KBM-7 (cell line): ENCODE measurements at regions not wholly inside any gene's neighbourhood (a gene's known extent, or its start where the extent isn't known, plus 50 kb on each side); places are given as distances from the start of the nearest gene placed in this dataset.
"Not testable (repeated sequence)": the region's sequence is repeated elsewhere in the genome, so short reads cannot be mapped to it uniquely, and the experiment has no call there.

Experiments used
- DNase-seq: peaks from one replicate; pipeline ENCODE4 v3.0.0-alpha.2; 2015
- in situ Hi-C: fragments of 300-500 bp; cut with MboI; formaldehyde crosslinking; loops from 2 replicates; pipeline ENCODE4 v1.14.3; 2020; ENCODE audit warnings: low sequenced_read_pairs, low pct_unique_long_range_greater_than_20kb, mixed read lengths

DNA sequence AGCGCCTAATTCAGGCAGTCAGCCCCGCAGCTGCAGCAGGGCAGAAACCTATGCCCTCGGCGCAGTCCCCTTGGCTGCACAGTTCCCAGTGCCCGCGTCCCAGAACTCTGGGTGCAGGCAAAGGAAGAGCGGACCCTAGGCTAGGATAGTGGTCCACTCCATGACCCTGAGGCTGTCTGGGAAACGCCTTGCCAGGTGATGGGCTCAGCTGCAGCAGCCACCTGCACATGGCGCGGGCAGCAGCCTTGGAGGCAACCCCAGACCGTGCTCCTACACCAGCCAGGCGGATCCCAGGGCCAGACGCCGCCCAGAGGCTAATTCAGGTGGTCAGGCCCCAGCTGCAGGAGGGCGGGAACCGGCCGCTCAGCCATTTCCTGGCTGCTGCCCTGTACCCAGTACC, 83.0 kb downstream of the POTEC start:
- DNase-seq, in situ Hi-C loops: not testable (repeated sequence)

- in situ Hi-C loops, DNase-seq: not testable (repeated sequence)
Observed at GRCh38 chr18:14459826-14460225, 83.6 kb downstream of the POTEC start.

GRCh38 chr18:14458009-14458945, 85.1 kb downstream of the POTEC start:
- DNase-seq = peak; percentile 34
- in situ Hi-C loops = not testable (repeated sequence)

DNA sequence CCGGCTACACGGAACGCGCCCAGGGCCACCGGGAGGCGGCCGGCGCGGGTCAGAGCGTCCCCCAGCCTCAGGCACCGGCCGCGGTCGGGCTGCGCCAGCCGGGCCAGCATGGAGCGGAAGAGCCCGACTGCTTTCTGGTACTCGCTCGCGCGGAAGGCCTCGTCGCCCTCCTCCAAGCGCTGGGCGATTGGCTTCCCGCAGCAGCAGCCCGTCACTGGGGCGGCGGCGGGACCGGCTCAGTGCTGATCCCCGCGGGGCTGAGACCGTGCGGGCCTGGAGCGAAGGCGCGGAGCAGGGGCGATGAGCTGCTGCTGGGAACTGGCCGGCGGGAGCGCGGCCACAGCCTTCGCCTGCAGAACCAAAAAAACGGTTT, 92.8 kb downstream of the POTEC start:
- DNase-seq, in situ Hi-C loops: not testable (repeated sequence)

- DNase-seq, in situ Hi-C loops: not testable (repeated sequence)
Observed at GRCh38 chr18:14449995-14450636, 93.3 kb downstream of the POTEC start.

GRCh38 chr18:14449062-14449461, 94.3 kb downstream of the POTEC start:
- in situ Hi-C loops, DNase-seq: not testable (repeated sequence)

DNA sequence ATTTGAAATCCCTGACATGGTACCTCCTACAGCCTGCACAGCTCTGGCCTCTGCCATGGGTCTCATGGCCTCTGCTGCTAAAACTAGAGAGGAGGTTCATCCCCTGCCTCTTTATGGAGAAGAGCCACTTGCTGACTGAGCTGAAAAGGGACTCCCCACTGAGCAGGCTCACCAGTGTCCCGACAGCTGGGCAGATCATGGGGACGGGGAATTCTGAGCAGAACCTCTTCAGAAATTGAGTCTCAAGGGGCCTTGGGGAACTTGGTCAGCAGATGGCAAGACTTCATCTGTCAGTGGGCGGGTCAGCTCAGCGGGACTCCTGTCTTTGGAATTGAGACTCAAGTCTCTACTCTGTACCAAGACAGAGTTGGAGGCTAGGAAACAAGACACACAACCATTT, 95.7 kb downstream of the POTEC start:
- in situ Hi-C loops = not testable (repeated sequence)

DNA sequence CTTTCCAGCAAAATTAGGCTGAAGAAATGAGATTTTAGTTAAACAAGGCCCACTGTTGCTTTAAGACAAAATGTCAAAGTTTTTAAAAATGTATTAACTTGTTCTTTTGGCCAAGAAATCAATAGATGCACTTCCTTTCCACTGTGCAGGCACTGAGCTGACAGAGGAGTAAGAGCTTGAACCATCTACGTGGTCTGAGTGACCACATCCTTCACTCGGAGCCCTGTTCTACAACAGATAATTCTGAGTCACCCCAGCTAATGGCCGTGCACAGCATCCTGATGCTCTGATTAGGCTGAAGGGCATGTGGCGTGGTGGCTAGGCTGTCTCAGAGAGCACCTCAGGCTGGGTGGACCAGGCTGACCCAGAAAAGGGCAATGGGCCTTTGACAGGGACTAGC, 107.9 kb downstream of the POTEC start:
- in situ Hi-C loops, DNase-seq: not testable (repeated sequence)

More for the DNA sequence above, 95.7 kb downstream of the POTEC start:
- not testable (repeated sequence) for DNase-seq

DNA sequence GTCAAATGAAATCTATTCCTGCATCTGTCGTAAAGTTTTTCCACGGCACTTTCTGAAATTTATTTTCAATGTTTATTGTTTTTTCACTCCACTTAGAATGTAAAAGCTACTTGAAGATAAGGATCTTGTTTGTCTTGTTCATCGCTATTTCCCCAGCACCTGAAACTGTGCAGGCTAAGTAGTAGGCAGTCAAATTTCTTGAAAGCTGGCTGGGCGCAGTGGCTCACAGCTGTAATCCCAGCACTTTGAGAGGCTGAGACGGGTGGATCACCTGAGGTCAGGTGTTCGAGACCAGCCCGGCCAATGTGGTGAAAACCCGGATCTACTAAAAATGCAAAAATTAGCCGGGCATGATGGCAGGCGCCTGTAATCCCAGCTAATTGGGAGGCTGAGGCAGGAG, 111.0 kb downstream of the POTEC start:
- in situ Hi-C loops = not testable (repeated sequence)

DNA sequence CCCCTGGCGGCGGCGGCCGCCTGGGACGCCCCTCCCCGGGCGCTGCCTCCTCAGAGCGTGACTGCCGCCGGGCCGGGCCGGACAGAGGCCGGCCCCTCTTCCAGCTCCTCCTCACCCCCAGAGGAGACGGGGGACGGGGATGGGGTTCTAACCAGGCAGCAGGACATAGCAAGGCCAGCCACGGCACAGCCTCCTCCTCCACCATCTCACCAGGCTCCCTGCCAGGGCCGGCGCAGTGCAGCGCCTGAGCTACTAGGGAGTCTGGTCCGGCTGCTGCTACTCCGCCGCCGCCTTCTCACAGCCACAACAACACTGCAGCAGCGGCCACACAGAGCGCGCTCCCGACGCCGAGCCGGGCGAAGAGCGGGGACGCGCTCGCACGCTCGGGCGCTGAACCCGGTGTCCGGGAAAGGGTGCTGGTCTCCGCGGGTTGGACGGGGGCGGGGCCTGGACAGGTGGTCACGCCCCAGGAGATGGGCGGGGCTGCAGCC, 112.3 kb downstream of the POTEC start:
- in situ Hi-C loops = not testable (repeated sequence)
- DNase-seq = peak; percentile 76

More for the DNA sequence above, 111.0 kb downstream of the POTEC start:
- not testable (repeated sequence) for DNase-seq

GRCh38 chr18:14415806-14416205, 127.6 kb downstream of the POTEC start:
- in situ Hi-C loops = not testable (repeated sequence)
- peak; percentile 32 for DNase-seq

- in situ Hi-C loops, DNase-seq: not testable (repeated sequence)
Observed at GRCh38 chr18:14415399-14415798, 128.0 kb downstream of the POTEC start.

DNA sequence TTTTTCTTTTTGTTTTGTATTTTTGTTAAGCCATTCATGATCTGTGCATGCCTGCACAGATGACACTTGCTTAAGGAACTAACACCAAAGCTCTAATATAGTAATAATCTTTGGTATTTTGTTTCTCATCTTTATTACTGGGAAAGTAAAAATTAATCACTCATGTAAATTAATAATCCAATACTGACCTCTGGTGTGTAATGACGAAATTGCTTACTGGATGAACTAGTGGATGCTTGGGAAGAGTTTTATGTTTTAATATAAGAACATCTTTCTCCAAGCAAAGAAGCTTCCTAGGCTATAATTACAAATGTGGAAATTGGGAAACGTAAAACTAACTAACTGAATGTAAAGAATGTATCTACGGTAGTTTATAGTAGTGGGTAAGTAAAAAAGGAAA, 147.9 kb downstream of the POTEC start:
- in situ Hi-C loops, DNase-seq: not testable (repeated sequence)

DNA sequence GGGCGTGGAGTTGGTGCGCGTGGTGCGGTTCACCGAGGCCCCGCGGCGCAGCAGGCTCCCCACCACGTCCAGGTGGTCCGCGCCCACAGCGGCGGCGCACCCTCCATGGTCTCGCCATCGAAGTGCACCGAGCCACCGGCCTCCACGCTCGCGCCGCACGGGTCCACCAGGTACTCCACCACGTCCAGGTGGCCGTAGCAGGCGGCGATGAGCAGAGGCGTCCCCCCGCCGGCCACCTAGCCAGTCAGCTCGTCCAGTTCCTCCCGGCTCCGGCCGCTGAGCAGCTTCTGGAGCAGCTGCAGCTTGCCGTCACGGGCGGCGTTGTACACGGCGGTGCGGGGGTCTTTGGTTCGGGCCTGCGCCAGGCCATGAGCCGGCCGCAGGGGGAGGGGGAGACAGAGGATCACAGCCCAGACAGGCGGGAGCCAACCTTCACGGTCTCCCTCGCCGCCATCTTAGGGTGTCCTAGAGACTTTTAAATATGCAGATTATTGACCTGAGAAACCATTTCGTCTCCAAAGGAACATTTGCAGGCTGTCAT, 149.8 kb downstream of the POTEC start:
- in situ Hi-C loops, DNase-seq: not testable (repeated sequence)

- in situ Hi-C loops, DNase-seq: not testable (repeated sequence)
Observed at GRCh38 chr18:14392604-14393003, 150.8 kb downstream of the POTEC start.

- DNase-seq, in situ Hi-C loops: not testable (repeated sequence)
Observed at GRCh38 chr18:14384961-14385360, 158.4 kb downstream of the POTEC start.

DNA sequence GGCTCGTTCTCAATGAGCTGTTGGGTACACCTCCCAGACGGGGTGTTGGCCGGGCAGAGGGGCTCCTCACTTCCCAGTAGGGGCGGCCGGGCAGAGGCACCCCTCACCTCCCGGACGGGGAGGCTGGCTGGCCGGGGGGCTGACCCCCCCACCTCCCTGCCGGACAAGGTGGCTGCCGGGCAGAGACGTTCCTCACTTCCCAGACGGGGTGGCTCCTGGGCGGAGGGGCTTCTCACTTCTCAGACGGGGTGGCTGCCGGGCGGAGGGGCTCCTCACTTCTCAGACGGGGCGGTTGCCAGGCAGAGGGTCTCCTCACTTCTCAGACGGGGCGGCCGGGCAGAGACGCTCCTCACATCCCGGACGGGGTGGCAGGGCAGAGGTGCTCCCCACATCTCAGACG, 160.7 kb downstream of the POTEC start:
- DNase-seq, in situ Hi-C loops: not testable (repeated sequence)

DNA sequence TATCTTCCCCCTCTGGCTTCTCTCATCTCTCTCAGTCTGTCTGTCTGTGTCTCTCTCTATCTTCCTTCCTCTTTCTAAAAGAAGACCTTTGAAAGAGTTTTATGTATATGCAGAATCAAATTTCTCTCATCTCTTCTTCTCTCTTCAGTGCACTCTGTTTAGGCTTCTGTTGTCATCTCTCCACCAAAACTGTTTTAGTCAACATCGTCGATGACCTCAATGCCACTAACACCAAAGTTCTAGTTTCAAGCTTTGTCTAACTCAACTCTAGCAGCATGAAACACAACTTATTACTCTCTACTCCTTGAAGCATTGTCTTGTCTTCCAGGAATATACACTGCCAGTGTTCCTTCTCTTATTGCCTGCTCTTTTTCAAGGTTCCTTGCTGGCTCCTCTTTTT, 163.9 kb downstream of the POTEC start:
- DNase-seq, in situ Hi-C loops: not testable (repeated sequence)

GRCh38 chr18:14378376-14378775, 165.0 kb downstream of the POTEC start:
- in situ Hi-C loops, DNase-seq: not testable (repeated sequence)

DNA sequence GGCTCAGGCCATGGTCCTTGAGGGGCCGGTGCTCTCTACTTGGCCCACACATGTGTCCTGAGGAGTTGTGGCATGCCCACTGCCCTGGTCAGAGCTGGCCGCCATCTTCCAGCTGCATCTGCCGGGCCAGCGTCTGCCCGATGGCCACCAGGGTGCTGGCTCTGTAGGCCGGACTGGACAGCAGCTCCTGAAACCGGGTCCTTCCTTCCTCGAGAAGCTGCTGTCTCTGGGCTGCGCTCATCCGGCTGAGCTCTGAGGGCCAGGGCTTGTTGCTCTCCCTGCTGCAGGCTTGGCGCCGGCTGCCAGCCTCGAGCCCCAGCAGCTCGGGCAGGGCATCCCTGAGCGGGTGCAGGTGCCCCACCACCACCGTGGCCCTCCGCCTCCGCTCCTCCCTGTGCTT, 182.1 kb downstream of the POTEC start:
- DNase-seq, in situ Hi-C loops: not testable (repeated sequence)
